Ovary (tissue), 3 donors: ENCODE measurements at regions not wholly inside any gene's neighbourhood (a gene's known extent, or its start where the extent isn't known, plus 50 kb on each side); places are given as distances from the start of the nearest gene placed in this dataset.

Experiments
- POLR2A ChIP-seq: fragments of 450-650 bp; IDR thresholded peaks from one replicate; pipeline ENCODE4 v1.6.1; 2017; ENCODE audit warnings: antibody characterized with exemption, mild to moderate bottlenecking, moderate library complexity
- TF ChIP-seq, protein P1 (sequence below), 3 donors: fragments of 450-650 bp in 2 of 3; fragments of 200-600 bp in 1 of 3; IDR thresholded peaks; one replicate each; pipeline versions ENCODE4 v1.5.1 to v1.8.0; 2016 to 2022; ENCODE audit warnings: antibody characterized with exemption in 3 of 3, mild to moderate bottlenecking in 1 of 3
- donor health status: DM: no; HTN: no; CAD: no.

- TF ChIP-seq, protein P1, sequence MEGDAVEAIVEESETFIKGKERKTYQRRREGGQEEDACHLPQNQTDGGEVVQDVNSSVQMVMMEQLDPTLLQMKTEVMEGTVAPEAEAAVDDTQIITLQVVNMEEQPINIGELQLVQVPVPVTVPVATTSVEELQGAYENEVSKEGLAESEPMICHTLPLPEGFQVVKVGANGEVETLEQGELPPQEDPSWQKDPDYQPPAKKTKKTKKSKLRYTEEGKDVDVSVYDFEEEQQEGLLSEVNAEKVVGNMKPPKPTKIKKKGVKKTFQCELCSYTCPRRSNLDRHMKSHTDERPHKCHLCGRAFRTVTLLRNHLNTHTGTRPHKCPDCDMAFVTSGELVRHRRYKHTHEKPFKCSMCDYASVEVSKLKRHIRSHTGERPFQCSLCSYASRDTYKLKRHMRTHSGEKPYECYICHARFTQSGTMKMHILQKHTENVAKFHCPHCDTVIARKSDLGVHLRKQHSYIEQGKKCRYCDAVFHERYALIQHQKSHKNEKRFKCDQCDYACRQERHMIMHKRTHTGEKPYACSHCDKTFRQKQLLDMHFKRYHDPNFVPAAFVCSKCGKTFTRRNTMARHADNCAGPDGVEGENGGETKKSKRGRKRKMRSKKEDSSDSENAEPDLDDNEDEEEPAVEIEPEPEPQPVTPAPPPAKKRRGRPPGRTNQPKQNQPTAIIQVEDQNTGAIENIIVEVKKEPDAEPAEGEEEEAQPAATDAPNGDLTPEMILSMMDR (IDR thresholded peaks at IDR 0.05), result no peak
- no peak for TF ChIP-seq POLR2A
These were observed 234.8 kb downstream of the CPE start for GRCh38 chr4:165613581-165613980.
